ENCODE measurements at regions not wholly inside any gene's neighbourhood (a gene's known extent, or its start where the extent isn't known, plus 50 kb on each side); places are given as distances from the start of the nearest gene placed in this dataset.

DNA sequence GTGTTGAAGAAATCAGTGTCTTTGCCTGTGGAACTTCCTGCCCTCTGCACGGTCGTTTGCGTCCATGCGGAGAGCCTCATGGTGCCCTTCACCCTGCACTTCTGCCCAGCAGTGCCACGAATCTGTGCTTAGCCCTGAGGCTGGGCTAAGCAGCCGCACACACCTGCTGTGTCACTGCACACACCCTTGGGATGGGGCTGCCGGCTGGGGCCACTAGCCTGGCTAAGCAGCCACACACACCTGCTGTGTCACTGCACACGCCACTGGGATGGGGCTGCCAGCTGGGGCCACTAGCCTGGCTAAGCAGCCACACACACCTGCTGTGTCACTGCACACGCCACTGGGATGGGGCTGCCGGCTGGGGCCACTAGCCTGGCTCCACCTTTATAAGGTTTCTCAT, 188.5 kb downstream of the KIF26A start:
- ATAC-seq, result peak; percentile 39
- DNase-seq, result peak in 1 of 3 donors; percentile 40
- Histone ChIP-seq H3K4me3 (no peak overlapping the region), H3K36me3 (ENCODE audit: low read depth) (no peaks in the 10 kb centered on the region), H3K4me1 (ENCODE audit: low read depth) (peaks cover 6% of the 10 kb centered on the region), H3K9me3 (peaks cover 12% of the 10 kb centered on the region)
- intact Hi-C loops (cut with DNase I, micrococcal nuclease), result no loop called here
- TF ChIP-seq, protein P1, sequence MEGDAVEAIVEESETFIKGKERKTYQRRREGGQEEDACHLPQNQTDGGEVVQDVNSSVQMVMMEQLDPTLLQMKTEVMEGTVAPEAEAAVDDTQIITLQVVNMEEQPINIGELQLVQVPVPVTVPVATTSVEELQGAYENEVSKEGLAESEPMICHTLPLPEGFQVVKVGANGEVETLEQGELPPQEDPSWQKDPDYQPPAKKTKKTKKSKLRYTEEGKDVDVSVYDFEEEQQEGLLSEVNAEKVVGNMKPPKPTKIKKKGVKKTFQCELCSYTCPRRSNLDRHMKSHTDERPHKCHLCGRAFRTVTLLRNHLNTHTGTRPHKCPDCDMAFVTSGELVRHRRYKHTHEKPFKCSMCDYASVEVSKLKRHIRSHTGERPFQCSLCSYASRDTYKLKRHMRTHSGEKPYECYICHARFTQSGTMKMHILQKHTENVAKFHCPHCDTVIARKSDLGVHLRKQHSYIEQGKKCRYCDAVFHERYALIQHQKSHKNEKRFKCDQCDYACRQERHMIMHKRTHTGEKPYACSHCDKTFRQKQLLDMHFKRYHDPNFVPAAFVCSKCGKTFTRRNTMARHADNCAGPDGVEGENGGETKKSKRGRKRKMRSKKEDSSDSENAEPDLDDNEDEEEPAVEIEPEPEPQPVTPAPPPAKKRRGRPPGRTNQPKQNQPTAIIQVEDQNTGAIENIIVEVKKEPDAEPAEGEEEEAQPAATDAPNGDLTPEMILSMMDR (IDR thresholded peaks at IDR 0.05), result no peak

DNA sequence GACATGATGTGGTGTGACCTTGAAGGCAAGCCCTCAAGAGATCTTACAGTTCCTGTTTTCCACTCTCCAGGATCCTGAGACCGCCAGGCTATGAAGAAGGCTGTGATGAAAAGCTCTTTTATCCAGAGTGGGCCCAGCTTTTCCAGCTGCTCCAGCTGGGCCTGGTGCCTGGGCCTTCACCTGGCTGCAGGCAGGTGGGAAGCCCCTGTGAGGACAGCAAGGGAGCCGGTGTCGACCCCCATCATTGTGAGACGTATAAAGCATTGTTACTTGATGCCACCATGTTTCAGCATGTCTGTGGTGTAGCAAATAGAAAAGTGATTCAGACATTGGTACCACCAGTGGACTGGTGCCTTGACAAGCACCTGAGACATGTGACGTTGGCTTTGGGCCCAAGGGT, 190.2 kb downstream of the KIF26A start:
- DNase-seq, result no peak
- H3K36me3 ChIP-seq (ENCODE audit: low read depth), result no peaks in the 10 kb centered on the region
- peaks cover 2% of the 10 kb centered on the region for H3K4me1 ChIP-seq (ENCODE audit: low read depth)
- ATAC-seq, result no peak
- intact Hi-C loops (cut with DNase I, micrococcal nuclease), result no loop called here
- H3K9me3 ChIP-seq, result peaks cover 12% of the 10 kb centered on the region
- no peak overlapping the region for H3K4me3 ChIP-seq
- TF ChIP-seq, protein P1 (IDR thresholded peaks at IDR 0.05), result no peak

DNA sequence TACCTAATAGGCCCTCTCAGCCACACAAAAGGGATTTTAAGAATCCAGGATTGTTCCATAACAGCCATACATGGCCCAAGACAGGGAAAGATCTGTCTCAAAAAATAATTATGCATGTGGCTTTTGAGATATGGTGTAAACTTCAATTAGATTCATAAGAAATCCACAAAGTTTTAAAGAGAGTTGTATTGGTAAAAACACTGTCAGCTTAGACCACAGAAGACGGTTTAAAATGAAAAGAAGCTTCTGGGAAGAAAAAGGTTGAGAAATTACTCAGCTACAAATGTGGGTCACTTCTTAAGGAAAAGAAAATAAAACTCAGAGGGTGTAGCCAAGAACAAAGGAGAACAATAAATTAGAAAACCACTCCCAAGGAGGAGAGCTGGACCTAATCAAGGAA, 191.4 kb downstream of the KIF26A start:
- H3K4me3 ChIP-seq, result no peak overlapping the region
- TF ChIP-seq, protein P1 (IDR thresholded peaks at IDR 0.05), result no peak
- H3K4me1 ChIP-seq (ENCODE audit: low read depth), result no peaks in the 10 kb centered on the region
- DNase-seq (no peak), ATAC-seq (no peak)
- intact Hi-C loops (cut with DNase I, micrococcal nuclease), result no loop called here
- peaks cover 12% of the 10 kb centered on the region for H3K9me3 ChIP-seq
- H3K36me3 ChIP-seq (ENCODE audit: low read depth), result no peaks in the 10 kb centered on the region

DNA sequence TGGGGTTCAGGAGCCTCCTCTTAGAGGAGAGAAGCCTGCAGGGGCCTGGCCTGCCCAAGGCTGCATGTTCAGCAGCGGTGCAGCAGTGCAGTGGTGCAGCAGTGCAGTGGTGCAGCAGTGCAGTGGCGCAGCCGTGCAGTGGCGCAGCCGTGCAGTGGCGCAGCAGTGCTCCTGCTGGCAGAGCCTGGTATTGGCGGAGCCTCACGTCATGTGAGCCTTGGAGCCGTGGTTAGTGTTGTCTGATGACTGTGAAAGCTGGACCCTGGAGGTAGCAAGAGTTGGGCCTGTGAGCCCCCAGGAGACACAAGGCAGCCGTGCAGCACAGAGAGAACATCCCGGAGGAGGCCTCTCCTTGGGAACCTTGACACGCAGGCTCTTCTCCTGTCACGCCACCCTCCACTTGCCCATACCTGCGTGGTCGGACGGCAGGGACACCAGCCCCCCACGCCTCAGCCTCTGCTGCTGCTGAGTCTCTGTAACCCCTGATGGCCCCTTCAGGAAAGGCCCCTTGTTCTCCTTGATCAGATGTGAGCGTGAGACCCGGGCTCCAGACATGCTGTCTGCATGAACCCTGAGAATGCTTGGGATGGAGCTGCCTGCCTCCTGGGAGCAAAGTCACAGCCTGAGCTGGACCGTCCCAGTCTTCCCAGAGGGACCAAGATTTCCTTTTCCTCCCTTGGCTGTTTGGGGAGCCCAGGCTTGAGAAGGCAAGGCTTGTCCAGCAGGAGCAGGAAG, 193.7 kb downstream of the KIF26A start:
- intact Hi-C loops (cut with DNase I, micrococcal nuclease), result no loop called here
- no peaks in the 10 kb centered on the region for H3K4me1 ChIP-seq (ENCODE audit: low read depth)
- no peaks in the 10 kb centered on the region for H3K36me3 ChIP-seq (ENCODE audit: low read depth)
- H3K9me3 ChIP-seq, result peaks cover 12% of the 10 kb centered on the region
- DNase-seq (no peak), ATAC-seq (peak; percentile 28)
- TF ChIP-seq, protein P1 (IDR thresholded peaks at IDR 0.05), result no peak
- H3K4me3 ChIP-seq, result no peak overlapping the region

DNA sequence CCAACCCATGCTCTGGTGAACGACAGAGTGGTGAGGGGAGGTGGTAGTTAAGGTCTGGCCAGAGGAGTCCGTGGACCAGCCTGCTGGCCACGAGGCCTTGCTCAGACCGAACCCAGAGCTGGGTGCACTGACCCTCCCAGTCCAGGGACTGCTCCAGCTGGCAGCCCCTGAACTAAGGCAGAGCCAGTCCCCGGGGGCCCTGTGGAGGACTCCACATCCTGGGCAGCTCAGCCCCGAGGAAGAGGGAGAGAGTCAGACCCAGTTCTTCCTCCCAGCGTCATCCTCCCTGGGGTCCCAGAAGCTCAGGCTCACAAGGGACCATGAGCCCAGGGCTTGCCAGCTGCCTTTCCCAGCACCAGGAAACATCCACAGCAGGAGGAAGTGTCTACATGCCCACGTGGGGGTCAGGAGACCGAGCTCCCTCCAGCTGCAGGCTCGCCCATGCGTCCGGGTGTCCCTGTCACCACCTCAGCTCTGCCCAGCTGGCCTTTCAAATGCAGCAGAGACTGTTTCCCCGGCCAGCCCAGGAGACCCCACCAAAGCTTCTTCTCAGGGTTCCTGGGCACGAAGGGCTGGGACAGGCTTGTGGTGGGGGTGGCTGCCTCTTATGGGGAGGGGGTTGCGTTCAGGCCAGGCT, 194.4 kb downstream of the KIF26A start:
- DNase-seq (peak in 1 of 3 donors; percentile 34), ATAC-seq (peak; percentile 24)
- no peak overlapping the region for H3K4me3 ChIP-seq
- H3K36me3 ChIP-seq (ENCODE audit: low read depth), result no peaks in the 10 kb centered on the region
- TF ChIP-seq, protein P1 (IDR thresholded peaks at IDR 0.05), result no peak
- no peaks in the 10 kb centered on the region for H3K4me1 ChIP-seq (ENCODE audit: low read depth)
- H3K9me3 ChIP-seq, result peaks cover 12% of the 10 kb centered on the region
- intact Hi-C loops (cut with DNase I, micrococcal nuclease), result no loop called here

Data from mucosa of descending colon (tissue), 3 donors.